Activated naive CD8-positive, alpha-beta T cell treated with anti-CD3 and anti-CD28 coated beads for 36 hours (primary cell): ENCODE measurements at regions not wholly inside any gene's neighbourhood (a gene's known extent, or its start where the extent isn't known, plus 50 kb on each side); places are given as distances from the start of the nearest gene placed in this dataset.
"Not testable (repeated sequence)": the region's sequence is repeated elsewhere in the genome, so short reads cannot be mapped to it uniquely, and the experiment has no call there.

Experiments used
- DNase-seq: peaks from one replicate; pipeline ENCODE4 v3.0.0; 2021
- H3K27ac Mint-ChIP-seq: one replicate; pipeline ENCODE4 v1.8.0; 2022; ENCODE audit warnings: mild to moderate bottlenecking, moderate library complexity, mixed read lengths
- H3K27me3 Mint-ChIP-seq: one replicate; pipeline ENCODE4 v1.8.0; 2022; ENCODE audit warnings: mild to moderate bottlenecking, mixed read lengths
- H3K36me3 Mint-ChIP-seq: one replicate; pipeline ENCODE4 v1.8.0; 2021; ENCODE audit warnings: mild to moderate bottlenecking, mixed read lengths
- H3K4me1 Mint-ChIP-seq: one replicate; pipeline ENCODE4 v1.8.0; 2021; ENCODE audit warnings: mixed read lengths
- H3K4me3 Mint-ChIP-seq: one replicate; pipeline ENCODE4 v1.8.0; 2022; ENCODE audit warnings: mild to moderate bottlenecking, moderate library complexity, mixed read lengths
- H3K9me3 Mint-ChIP-seq: one replicate; pipeline ENCODE4 v1.8.0; 2022; ENCODE audit warnings: mixed read lengths

- no peaks in the 10 kb centered on the region for H3K9me3 Mint-ChIP-seq
Measured at GRCh38 chr5:77867194-77867691, 91.1 kb upstream of the TBCA start.

DNA sequence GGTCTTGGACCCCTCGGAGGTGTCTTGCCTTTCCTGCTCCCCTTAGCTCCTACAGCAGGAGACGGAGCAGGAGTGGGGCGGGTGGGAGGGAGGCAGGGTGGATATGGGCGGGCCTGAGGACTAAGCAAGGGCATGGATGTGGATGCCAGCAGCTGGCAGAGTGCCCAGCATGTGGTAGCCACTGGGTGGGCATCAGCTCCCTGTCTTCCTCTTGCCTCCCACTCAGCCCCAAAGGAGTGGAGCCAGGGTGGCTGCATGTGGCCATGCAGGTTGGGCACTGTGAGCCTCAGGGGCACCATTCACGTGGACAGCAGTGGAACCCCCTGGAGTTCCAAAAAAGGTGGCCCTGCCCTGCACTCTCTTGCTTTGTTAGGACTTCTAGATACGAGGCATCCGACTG is 90.1 kb upstream of the TBCA start:
- Mint-ChIP-seq H3K36me3 (no peaks in the 10 kb centered on the region), H3K4me1 (no peaks in the 10 kb centered on the region), H3K9me3 (no peaks in the 10 kb centered on the region), H3K4me3 (no peak overlapping the region), H3K27me3 (peaks cover 3% of the 10 kb centered on the region), H3K27ac (no peak overlapping the region)
- DNase-seq, result no peak

More at GRCh38 chr5:77867194-77867691, 91.1 kb upstream of the TBCA start:
- Mint-ChIP-seq H3K4me1 (no peaks in the 10 kb centered on the region), H3K27ac (no peak overlapping the region), H3K27me3 (peaks cover 3% of the 10 kb centered on the region), H3K4me3 (no peak overlapping the region), H3K36me3 (no peaks in the 10 kb centered on the region)
- DNase-seq, result no peak

- no peaks in the 10 kb centered on the region for H3K36me3 Mint-ChIP-seq
- no peaks in the 10 kb centered on the region for H3K9me3 Mint-ChIP-seq
- peaks cover 3% of the 10 kb centered on the region for H3K27me3 Mint-ChIP-seq
- no peak overlapping the region for H3K4me3 Mint-ChIP-seq
- no peak overlapping the region for H3K27ac Mint-ChIP-seq
- H3K4me1 Mint-ChIP-seq, result no peaks in the 10 kb centered on the region
- no peak for DNase-seq
Measured at GRCh38 chr5:77864997-77865396, 88.9 kb upstream of the TBCA start.

DNA sequence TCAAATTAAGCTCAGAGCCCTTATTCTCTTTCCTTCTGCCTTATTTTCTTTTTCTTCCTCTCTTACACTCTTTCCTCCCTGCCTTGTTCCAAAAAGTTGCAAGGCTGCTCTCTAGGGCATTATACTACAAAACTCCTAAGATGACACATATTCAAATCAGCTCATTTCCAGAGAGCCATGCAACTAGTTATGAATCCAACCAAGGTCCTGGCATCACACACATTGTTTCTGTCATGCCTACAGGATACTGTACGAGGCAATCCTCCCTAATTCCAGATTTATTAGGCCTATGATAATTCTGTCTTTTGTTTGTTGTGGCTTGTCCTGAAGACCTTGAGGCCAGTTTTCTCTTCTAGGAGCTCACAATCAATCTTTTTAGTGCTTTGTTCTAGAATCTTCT is 87.0 kb upstream of the TBCA start:
- H3K4me3 Mint-ChIP-seq, result no peak overlapping the region
- no peak overlapping the region for H3K27ac Mint-ChIP-seq
- no peaks in the 10 kb centered on the region for H3K36me3 Mint-ChIP-seq
- H3K9me3 Mint-ChIP-seq, result no peaks in the 10 kb centered on the region
- no peaks in the 10 kb centered on the region for H3K4me1 Mint-ChIP-seq
- H3K27me3 Mint-ChIP-seq, result peaks cover 3% of the 10 kb centered on the region
- no peak for DNase-seq

DNA sequence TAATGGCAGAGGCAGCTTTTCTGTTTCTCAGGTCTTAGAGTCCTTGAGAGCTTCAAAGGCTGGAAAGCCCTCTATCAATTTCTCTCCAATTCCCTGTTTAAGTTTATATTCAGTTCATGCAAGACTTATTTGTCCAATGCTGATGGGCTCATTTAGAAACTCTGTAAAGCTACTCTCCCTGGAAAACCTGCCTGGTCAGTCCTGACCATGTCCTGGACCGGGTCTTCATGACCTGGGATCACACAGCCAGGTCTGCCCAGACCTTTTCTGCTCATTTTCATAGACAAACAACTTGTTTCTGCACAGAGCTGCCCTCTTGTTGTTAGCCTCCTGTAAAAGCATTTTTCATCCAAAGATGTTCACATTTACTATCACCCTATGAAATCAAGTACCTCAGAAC is 85.4 kb upstream of the TBCA start:
- Mint-ChIP-seq H3K36me3 (no peaks in the 10 kb centered on the region), H3K27ac (no peak overlapping the region), H3K9me3 (no peaks in the 10 kb centered on the region), H3K27me3 (peaks cover 3% of the 10 kb centered on the region), H3K4me3 (no peak overlapping the region), H3K4me1 (no peaks in the 10 kb centered on the region)
- no peak for DNase-seq

DNA sequence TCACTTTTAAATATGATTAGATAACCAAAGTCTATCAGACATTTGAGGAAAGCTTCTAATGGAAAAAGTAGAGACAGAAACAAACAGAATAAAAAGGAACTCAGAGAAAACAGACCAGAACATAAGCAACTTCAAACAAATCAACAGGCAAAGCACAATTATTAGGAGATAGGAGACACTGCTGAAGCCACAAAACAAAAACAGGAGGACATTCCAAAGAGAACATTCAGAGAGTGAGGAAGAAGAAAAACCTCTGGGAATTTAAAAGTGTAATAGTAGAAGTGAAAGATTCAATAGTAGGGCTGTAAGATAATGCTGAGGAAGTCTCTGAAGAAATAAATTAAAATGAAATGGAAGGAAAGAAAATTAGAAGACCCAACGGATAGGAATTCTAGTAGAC is 83.2 kb upstream of the TBCA start:
- DNase-seq, result no peak
- Mint-ChIP-seq H3K27me3 (no peaks in the 10 kb centered on the region), H3K36me3 (no peaks in the 10 kb centered on the region), H3K4me1 (no peaks in the 10 kb centered on the region), H3K9me3 (no peaks in the 10 kb centered on the region), H3K27ac (no peak overlapping the region), H3K4me3 (no peak overlapping the region)

DNA sequence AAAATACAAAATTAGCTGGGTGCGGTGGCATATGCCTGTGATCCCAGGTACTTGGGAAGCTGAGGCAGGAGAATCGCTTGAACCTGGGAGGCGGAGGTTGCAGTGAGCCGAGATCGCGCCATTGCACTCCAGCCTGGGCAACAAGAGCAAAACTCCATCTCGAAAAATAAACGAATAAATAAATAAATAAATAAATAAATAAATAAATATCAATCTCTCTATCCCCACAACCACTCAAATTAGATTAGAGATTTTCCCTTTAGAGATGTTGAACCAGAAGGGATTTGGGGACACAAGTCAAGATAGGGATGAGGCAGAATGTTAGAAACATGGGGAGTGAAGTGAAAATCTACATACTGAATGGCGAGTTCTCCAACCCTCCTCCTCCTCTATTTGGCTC is 82.5 kb upstream of the TBCA start:
- not testable (repeated sequence) for H3K36me3 Mint-ChIP-seq, H3K9me3 Mint-ChIP-seq, H3K4me1 Mint-ChIP-seq, H3K4me3 Mint-ChIP-seq, H3K27ac Mint-ChIP-seq, DNase-seq, H3K27me3 Mint-ChIP-seq

GRCh38 chr5:77855369-77855768 is 79.2 kb upstream of the TBCA start:
- DNase-seq, result no peak
- peaks cover 12% of the 10 kb centered on the region for H3K4me1 Mint-ChIP-seq
- H3K9me3 Mint-ChIP-seq, result peaks cover 3% of the 10 kb centered on the region
- H3K4me3 Mint-ChIP-seq, result no peak overlapping the region
- no peak overlapping the region for H3K27ac Mint-ChIP-seq
- H3K27me3 Mint-ChIP-seq, result no peaks in the 10 kb centered on the region
- H3K36me3 Mint-ChIP-seq, result no peaks in the 10 kb centered on the region

- H3K4me3 Mint-ChIP-seq, result no peak overlapping the region
- no peaks in the 10 kb centered on the region for H3K36me3 Mint-ChIP-seq
- peaks cover 3% of the 10 kb centered on the region for H3K9me3 Mint-ChIP-seq
- no peak for DNase-seq
- peaks cover 12% of the 10 kb centered on the region for H3K4me1 Mint-ChIP-seq
- H3K27ac Mint-ChIP-seq, result no peak overlapping the region
- H3K27me3 Mint-ChIP-seq, result no peaks in the 10 kb centered on the region
Measured at GRCh38 chr5:77853353-77853907, 77.3 kb upstream of the TBCA start.

GRCh38 chr5:77852514-77853352 is 76.6 kb upstream of the TBCA start:
- Mint-ChIP-seq H3K9me3 (peaks cover 3% of the 10 kb centered on the region), H3K27ac (peak overlapping the region; percentile 6), H3K4me3 (peak overlapping the region; percentile 74), H3K4me1 (peaks cover 12% of the 10 kb centered on the region), H3K27me3 (no peaks in the 10 kb centered on the region), H3K36me3 (no peaks in the 10 kb centered on the region)
- DNase-seq, result peak; percentile 43

DNA sequence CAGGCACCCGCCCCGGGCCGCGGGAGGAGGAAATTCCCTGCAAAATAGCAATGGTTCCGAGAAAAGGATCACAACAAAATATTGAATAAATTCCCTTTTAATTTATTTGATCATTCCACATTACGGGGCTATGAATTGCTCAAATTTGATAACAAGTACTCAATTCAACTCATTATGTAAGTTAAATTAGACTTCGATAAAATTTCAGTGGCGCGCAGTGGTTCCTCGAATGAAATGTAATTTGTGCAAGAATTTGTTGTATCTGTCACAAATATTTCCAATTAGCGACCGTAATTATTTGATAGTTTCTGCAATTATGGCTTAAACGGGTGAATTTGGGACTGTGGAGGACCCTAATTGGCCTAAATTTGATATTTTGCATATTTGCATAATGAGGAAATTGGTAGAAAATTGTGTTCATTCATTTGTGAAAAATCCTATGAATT is 76.0 kb upstream of the TBCA start:
- Mint-ChIP-seq H3K27ac (no peak overlapping the region), H3K27me3 (no peaks in the 10 kb centered on the region), H3K4me1 (peaks cover 12% of the 10 kb centered on the region), H3K4me3 (peak overlapping the region; percentile 74), H3K36me3 (no peaks in the 10 kb centered on the region), H3K9me3 (peaks cover 3% of the 10 kb centered on the region)
- DNase-seq, result no peak

- Mint-ChIP-seq H3K36me3 (no peaks in the 10 kb centered on the region), H3K4me1 (peaks cover 12% of the 10 kb centered on the region), H3K27me3 (no peaks in the 10 kb centered on the region), H3K27ac (no peak overlapping the region), H3K9me3 (peaks cover 3% of the 10 kb centered on the region), H3K4me3 (peak overlapping the region; percentile 74)
- DNase-seq, result peak; percentile 22
Measured at GRCh38 chr5:77851176-77852067, 75.3 kb upstream of the TBCA start.

DNA sequence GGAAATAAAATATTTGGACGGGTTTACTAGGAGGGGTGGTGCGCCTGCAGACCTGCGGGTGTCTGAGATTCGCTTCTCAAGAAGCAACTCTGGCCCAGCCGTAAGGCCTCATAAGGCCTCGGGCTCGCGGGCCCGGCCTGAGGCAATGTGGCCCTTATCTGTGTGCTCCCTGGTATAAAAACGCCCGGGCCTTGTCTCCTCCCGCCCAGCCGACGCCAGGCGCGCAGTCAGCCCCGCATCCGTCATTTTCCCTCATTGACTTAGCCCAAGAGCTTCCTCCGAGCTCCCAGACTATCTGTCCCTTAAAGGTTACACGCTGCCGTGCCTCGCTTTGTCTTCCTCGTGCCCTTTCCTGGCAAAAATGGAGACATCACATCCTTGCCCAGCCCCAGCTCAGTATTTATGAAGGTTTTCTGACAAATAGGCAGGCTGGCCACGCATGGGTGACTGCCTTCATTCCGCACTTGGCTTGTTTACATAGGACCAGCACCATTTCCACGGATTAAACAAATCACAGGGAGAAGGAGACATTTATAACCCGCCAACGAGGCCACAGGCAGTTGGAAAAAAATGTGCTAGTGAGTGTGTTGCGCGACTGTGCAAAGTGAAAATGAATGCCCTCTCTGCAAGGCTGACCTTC is 74.5 kb upstream of the TBCA start:
- Mint-ChIP-seq H3K27ac (no peak overlapping the region), H3K9me3 (peaks cover 3% of the 10 kb centered on the region), H3K4me3 (no peak overlapping the region), H3K36me3 (no peaks in the 10 kb centered on the region), H3K4me1 (peaks cover 12% of the 10 kb centered on the region), H3K27me3 (peaks cover 2% of the 10 kb centered on the region)
- DNase-seq, result no peak

GRCh38 chr5:77849308-77849900 is 73.3 kb upstream of the TBCA start:
- Mint-ChIP-seq H3K27me3 (peaks cover 14% of the 10 kb centered on the region), H3K9me3 (peaks cover 3% of the 10 kb centered on the region), H3K36me3 (no peaks in the 10 kb centered on the region), H3K4me3 (no peak overlapping the region), H3K4me1 (peaks cover 16% of the 10 kb centered on the region), H3K27ac (no peak overlapping the region)
- DNase-seq, result no peak
